ENCODE measurements at regions not wholly inside any gene's neighbourhood (a gene's known extent, or its start where the extent isn't known, plus 50 kb on each side); places are given as distances from the start of the nearest gene placed in this dataset.
A peak's percentile ranks its signal among the peaks of the same experiment; 100 is the strongest.
"Not testable (repeated sequence)": the region's sequence is repeated elsewhere in the genome, so short reads cannot be mapped to it uniquely, and the experiment has no call there.

DNA sequence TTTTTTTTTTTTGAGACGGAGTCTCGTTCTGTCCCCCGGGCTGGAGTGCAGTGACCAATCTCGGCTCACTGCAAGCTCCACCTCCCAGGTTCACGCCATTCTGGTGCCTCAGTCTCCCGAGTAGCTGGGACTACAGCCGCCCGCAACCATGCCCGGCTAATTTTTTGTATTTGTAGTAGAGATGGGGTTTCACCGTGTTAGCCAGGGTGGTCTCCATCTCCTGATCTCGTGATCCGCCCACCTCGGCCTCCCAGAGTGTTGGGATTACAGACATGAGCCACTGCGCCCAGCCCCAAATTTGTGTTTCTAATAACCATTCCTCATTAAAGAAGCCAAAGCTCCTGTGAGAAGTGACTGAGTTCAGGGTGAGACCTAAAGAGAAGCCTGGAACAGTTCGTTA lies 1906.9 kb downstream of the PCDH9 start:
- not testable (repeated sequence) for H3K4me2 ChIP-seq; DNase-seq (ENCODE audit: low spot score); ATAC-seq; H3K27ac Mint-ChIP-seq; H3K27me3 Mint-ChIP-seq (ENCODE audit: insufficient read depth, low read depth, poor library complexity); H3K9me2 ChIP-seq (ENCODE audit: insufficient read depth); H3K36me3 Mint-ChIP-seq (ENCODE audit: low read depth); H3K27ac ChIP-seq (ENCODE audit: low read depth); H3K4me1 Mint-ChIP-seq; H3K27me3 ChIP-seq (ENCODE audit: insufficient read depth); H3K4me3 ChIP-seq; H3K4me3 Mint-ChIP-seq; H3K36me3 ChIP-seq (ENCODE audit: insufficient read depth); H2AFZ ChIP-seq; H3K4me1 ChIP-seq (ENCODE audit: insufficient read depth); H3K79me2 ChIP-seq (replicated peaks; ENCODE audit: insufficient read depth); H3K9me3 Mint-ChIP-seq; H4K20me1 ChIP-seq (replicated peaks; ENCODE audit: insufficient read depth); H3F3A ChIP-seq (replicated peaks; ENCODE audit: low read depth)

DNA sequence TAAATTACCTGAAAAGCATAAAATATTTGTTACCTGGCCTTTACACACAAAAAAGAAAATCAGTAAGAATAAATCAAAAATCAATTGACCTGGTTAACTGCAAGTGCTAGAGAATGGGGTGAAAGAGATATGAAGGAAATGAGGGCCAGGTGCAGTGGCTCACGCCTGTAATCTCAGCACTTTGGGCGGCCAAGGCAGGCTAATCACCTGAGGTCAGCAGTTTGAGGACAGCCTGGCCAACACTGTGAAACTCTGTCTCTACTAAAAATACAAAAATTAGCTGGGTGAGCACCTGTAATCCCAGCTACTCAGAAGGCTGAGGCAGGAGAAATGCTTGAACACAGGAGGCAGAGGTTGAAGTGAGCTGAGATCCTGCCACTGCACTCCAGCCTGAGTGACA lies 1908.7 kb downstream of the PCDH9 start:
- not testable (repeated sequence) for H3K27me3 ChIP-seq (ENCODE audit: insufficient read depth); H3K36me3 ChIP-seq (ENCODE audit: insufficient read depth); H3K4me3 Mint-ChIP-seq; H3K36me3 Mint-ChIP-seq (ENCODE audit: low read depth); H3K4me1 ChIP-seq (ENCODE audit: insufficient read depth); ATAC-seq; H3K9me3 Mint-ChIP-seq; H3K4me2 ChIP-seq; H3F3A ChIP-seq (replicated peaks; ENCODE audit: low read depth); H3K4me1 Mint-ChIP-seq; H3K4me3 ChIP-seq; H3K9me2 ChIP-seq (ENCODE audit: insufficient read depth); DNase-seq (ENCODE audit: low spot score); H3K79me2 ChIP-seq (replicated peaks; ENCODE audit: insufficient read depth); H4K20me1 ChIP-seq (replicated peaks; ENCODE audit: insufficient read depth); H3K27ac ChIP-seq (ENCODE audit: low read depth); H2AFZ ChIP-seq; H3K27me3 Mint-ChIP-seq (ENCODE audit: insufficient read depth, low read depth, poor library complexity)
- H3K27ac Mint-ChIP-seq: peak overlapping the region; percentile 56; the same call in 1 of the 2 replicates

DNA sequence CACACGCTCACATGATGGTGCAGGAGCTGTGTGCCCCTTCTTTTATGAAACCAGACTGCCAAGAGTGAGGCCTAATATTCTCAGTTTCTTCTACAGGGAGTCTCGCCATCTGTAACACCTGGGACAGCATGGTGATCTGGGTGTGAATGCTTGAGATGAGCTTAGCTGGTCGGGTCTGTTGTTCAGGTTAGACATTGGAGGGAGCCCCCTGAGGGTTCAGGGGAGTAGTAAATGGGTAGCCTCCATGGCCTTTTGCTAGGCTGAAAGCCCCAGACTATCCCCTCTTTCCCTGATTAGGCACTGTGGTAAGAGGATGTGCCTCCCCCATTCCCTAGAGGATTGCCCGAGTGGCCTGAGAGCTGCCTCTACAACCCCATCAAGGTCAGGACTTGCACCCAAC lies 1916.1 kb downstream of the PCDH9 start:
- no peak overlapping the region for H3K4me3 ChIP-seq
- H3K4me1 ChIP-seq (ENCODE audit: insufficient read depth): no peaks in the 10 kb centered on the region
- Mint-ChIP-seq H3K27me3 (ENCODE audit: insufficient read depth, low read depth, poor library complexity) (no peaks in the 10 kb centered on the region), H3K9me3 (peaks cover 19% of the 10 kb centered on the region), H3K4me3 (no peak overlapping the region), H3K4me1 (no peaks in the 10 kb centered on the region), H3K36me3 (ENCODE audit: low read depth) (peaks cover 12% of the 10 kb centered on the region; the same call in 2 of the 3 replicates), H3K27ac (no peak overlapping the region)
- ATAC-seq (no peak), DNase-seq (ENCODE audit: low spot score) (no peak)
- no peaks in the 10 kb centered on the region for H3K79me2 ChIP-seq (replicated peaks; ENCODE audit: insufficient read depth)
- no peak overlapping the region for H3K4me2 ChIP-seq
- H3F3A ChIP-seq (replicated peaks; ENCODE audit: low read depth): no peaks in the 10 kb centered on the region
- no peaks in the 10 kb centered on the region for H3K27me3 ChIP-seq (ENCODE audit: insufficient read depth)
- peaks cover 5% of the 10 kb centered on the region; the same call in 1 of the 2 replicates for H3K9me2 ChIP-seq (ENCODE audit: insufficient read depth)
- H3K36me3 ChIP-seq (ENCODE audit: insufficient read depth): no peaks in the 10 kb centered on the region
- TF ChIP-seq STAT1 (IDR thresholded peaks at IDR 0.05; ENCODE audit: unreplicated experiment) (no peak), ZNF331 (CRISPR knock-in tag; IDR thresholded peaks at IDR 0.05; ENCODE audit: low read depth) (no peak), EZH2phosphoT487 (IDR thresholded peaks at IDR 0.05; ENCODE audit: unreplicated experiment) (no peak), ZNF114 (CRISPR knock-in tag; IDR thresholded peaks at IDR 0.05) (no peak), JUNB (IDR thresholded peaks at IDR 0.05; ENCODE audit: unreplicated experiment) (no peak), CREB1 (CRISPR knock-in tag; IDR thresholded peaks at IDR 0.05; ENCODE audit: low read depth) (no peak)
- no peak overlapping the region for H2AFZ ChIP-seq
- H4K20me1 ChIP-seq (replicated peaks; ENCODE audit: insufficient read depth): no peaks in the 10 kb centered on the region
- no peak overlapping the region for H3K27ac ChIP-seq (ENCODE audit: low read depth)

DNA sequence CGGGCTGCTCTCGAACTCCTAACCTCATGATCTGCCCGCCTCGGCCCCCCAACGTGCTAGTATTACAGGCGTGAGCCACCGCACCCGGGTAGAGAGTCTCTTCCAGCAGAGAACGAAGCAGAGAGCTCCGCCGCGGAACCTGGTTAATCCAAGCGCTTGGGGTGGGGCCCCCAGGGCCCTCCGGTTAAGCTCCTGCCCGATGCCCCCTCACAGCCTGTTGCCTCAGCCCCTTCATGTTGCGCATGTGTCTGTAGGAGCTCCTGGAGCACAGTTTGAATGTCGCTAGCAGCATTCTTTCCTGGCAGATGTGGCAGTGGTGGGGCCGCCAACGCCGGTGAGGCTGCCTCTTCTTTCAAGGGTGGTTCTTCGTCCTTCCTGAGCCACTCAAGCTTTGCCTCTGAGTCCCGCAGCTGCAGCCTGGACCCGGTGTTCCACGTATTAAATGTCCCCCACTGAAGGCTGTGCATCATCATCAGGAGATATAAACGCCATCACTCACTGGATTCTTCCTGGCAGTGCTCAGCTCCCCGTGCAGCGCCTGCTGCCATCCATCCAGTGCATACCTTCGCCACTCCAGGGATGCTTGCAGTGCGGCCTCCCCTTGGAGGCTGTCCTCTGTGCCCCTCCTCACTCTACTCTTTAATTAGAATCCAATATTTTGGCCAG lies 1919.3 kb downstream of the PCDH9 start:
- no peak for DNase-seq (ENCODE audit: low spot score)
- H4K20me1 ChIP-seq (replicated peaks; ENCODE audit: insufficient read depth): no peaks in the 10 kb centered on the region
- peaks cover 5% of the 10 kb centered on the region; the same call in 1 of the 2 replicates for H3K9me2 ChIP-seq (ENCODE audit: insufficient read depth)
- Mint-ChIP-seq H3K9me3 (peaks cover 26% of the 10 kb centered on the region), H3K27me3 (ENCODE audit: insufficient read depth, low read depth, poor library complexity) (no peaks in the 10 kb centered on the region), H3K4me1 (no peaks in the 10 kb centered on the region), H3K27ac (no peak overlapping the region), H3K4me3 (no peak overlapping the region), H3K36me3 (ENCODE audit: low read depth) (peaks cover 20% of the 10 kb centered on the region; the same call in 2 of the 3 replicates)
- H3K79me2 ChIP-seq (replicated peaks; ENCODE audit: insufficient read depth): no peaks in the 10 kb centered on the region
- no peak overlapping the region for H3K4me3 ChIP-seq
- H3K4me1 ChIP-seq (ENCODE audit: insufficient read depth): no peaks in the 10 kb centered on the region
- no peak for ATAC-seq
- H3F3A ChIP-seq (replicated peaks; ENCODE audit: low read depth): no peaks in the 10 kb centered on the region
- H3K36me3 ChIP-seq (ENCODE audit: insufficient read depth): no peaks in the 10 kb centered on the region
- H3K27me3 ChIP-seq (ENCODE audit: insufficient read depth): no peaks in the 10 kb centered on the region
- TF ChIP-seq, protein P1, sequence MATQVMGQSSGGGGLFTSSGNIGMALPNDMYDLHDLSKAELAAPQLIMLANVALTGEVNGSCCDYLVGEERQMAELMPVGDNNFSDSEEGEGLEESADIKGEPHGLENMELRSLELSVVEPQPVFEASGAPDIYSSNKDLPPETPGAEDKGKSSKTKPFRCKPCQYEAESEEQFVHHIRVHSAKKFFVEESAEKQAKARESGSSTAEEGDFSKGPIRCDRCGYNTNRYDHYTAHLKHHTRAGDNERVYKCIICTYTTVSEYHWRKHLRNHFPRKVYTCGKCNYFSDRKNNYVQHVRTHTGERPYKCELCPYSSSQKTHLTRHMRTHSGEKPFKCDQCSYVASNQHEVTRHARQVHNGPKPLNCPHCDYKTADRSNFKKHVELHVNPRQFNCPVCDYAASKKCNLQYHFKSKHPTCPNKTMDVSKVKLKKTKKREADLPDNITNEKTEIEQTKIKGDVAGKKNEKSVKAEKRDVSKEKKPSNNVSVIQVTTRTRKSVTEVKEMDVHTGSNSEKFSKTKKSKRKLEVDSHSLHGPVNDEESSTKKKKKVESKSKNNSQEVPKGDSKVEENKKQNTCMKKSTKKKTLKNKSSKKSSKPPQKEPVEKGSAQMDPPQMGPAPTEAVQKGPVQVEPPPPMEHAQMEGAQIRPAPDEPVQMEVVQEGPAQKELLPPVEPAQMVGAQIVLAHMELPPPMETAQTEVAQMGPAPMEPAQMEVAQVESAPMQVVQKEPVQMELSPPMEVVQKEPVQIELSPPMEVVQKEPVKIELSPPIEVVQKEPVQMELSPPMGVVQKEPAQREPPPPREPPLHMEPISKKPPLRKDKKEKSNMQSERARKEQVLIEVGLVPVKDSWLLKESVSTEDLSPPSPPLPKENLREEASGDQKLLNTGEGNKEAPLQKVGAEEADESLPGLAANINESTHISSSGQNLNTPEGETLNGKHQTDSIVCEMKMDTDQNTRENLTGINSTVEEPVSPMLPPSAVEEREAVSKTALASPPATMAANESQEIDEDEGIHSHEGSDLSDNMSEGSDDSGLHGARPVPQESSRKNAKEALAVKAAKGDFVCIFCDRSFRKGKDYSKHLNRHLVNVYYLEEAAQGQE (IDR thresholded peaks at IDR 0.05; ENCODE audit: unreplicated experiment): no peak
- TF ChIP-seq JUNB (IDR thresholded peaks at IDR 0.05; ENCODE audit: unreplicated experiment) (no peak), EZH2 (IDR thresholded peaks at IDR 0.05; ENCODE audit: low read depth, unreplicated experiment) (no peak)
- TF ChIP-seq, protein P2, sequence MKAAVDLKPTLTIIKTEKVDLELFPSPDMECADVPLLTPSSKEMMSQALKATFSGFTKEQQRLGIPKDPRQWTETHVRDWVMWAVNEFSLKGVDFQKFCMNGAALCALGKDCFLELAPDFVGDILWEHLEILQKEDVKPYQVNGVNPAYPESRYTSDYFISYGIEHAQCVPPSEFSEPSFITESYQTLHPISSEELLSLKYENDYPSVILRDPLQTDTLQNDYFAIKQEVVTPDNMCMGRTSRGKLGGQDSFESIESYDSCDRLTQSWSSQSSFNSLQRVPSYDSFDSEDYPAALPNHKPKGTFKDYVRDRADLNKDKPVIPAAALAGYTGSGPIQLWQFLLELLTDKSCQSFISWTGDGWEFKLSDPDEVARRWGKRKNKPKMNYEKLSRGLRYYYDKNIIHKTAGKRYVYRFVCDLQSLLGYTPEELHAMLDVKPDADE (IDR thresholded peaks at IDR 0.05): no peak
- H2AFZ ChIP-seq: no peak overlapping the region
- no peak overlapping the region for H3K4me2 ChIP-seq
- H3K27ac ChIP-seq (ENCODE audit: low read depth): no peak overlapping the region

All from GM23338 (cell line).